Activated CD4-positive, alpha-beta memory T cell treated with anti-CD3 and anti-CD28 coated beads for 36 hours (primary cell): ENCODE measurements at regions not wholly inside any gene's neighbourhood (a gene's known extent, or its start where the extent isn't known, plus 50 kb on each side); places are given as distances from the start of the nearest gene placed in this dataset.

Source experiments
- CTCF ChIA-PET: fragments of 350-600 bp; sonication (Branson Sonifier 250); formaldehyde crosslinking; loops from one replicate; lab custom pipeline; 2021; ENCODE audit warnings: antibody characterized with exemption, inconsistent platforms; lab: Charles Lee
- POLR2A ChIA-PET: fragments of 350-600 bp; sonication (Branson Sonifier 250); formaldehyde crosslinking; loops from one replicate; lab custom pipeline; 2021; ENCODE audit warnings: antibody characterized with exemption; lab: Charles Lee
- DNase-seq: peaks from one replicate; pipeline ENCODE4 v3.0.0-alpha.2; 2020
- H3K27ac Mint-ChIP-seq: one replicate; pipeline ENCODE4 v1.8.0; 2021; ENCODE audit warnings: mixed read lengths
- H3K27me3 Mint-ChIP-seq: one replicate; pipeline ENCODE4 v1.8.0; 2021; ENCODE audit warnings: mixed read lengths
- H3K36me3 Mint-ChIP-seq: one replicate; pipeline ENCODE4 v1.8.0; 2021; ENCODE audit warnings: mixed read lengths
- H3K4me1 Mint-ChIP-seq: one replicate; pipeline ENCODE4 v1.8.0; 2021; ENCODE audit warnings: low read depth, mixed read lengths
- H3K4me3 Mint-ChIP-seq: one replicate; pipeline ENCODE4 v1.8.0; 2021; ENCODE audit warnings: mild to moderate bottlenecking, mixed read lengths
- H3K9me3 Mint-ChIP-seq: one replicate; pipeline ENCODE4 v1.8.0; 2021; ENCODE audit warnings: mixed read lengths
- intact Hi-C: fragments of 100-400 bp; cut with micrococcal nuclease; formaldehyde crosslinking; loops from one replicate; pipeline ENCODE4 v1.15.1; 2023

DNA sequence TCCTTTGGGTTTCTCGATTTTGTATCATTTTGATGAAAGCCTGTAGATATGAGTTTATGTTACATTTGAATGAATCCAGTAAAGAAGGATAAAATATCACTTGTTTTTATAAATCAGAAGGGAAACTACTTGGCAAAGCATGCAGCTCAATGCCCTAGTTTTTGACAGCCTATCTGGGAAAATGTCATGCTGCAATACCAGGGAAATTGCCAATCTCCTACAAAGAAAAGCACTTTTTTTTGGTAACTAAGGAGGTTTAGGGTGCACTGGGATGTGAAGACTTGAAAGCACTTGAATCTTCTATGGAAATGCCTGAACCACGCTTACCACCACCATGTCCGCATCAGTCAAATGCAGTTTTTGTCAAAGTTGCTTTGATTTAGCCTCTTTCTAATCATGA lies 446.9 kb upstream of the LRRC7 start:
- Mint-ChIP-seq H3K27ac (no peak overlapping the region), H3K4me3 (no peak overlapping the region), H3K4me1 (no peaks in the 10 kb centered on the region), H3K27me3 (no peaks in the 10 kb centered on the region), H3K9me3 (peaks cover 10% of the 10 kb centered on the region), H3K36me3 (no peaks in the 10 kb centered on the region)
- no peak for DNase-seq
- CTCF ChIA-PET = no interaction called here
- intact Hi-C loops = no loop called here
- POLR2A ChIA-PET = no interaction called here

DNA sequence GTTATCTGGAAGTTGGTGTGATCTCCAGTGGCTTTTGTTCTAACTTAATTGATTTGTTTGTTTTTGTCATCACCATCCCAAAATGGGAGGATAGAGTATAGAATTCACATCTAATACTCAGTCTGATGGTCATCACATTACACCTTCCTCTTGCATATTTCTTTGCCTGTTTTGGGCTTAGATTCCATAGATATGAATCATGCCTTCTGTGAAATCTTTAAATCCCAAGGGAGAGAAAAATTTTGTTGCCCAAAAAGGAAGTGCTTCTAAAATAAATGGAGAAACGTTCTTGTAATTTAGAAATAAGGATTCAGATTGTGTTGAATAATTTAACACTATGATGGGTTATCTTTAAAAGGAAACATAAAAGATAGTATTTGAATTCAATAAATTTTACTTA lies 446.0 kb upstream of the LRRC7 start:
- Mint-ChIP-seq H3K9me3 (peaks cover 17% of the 10 kb centered on the region), H3K4me3 (no peak overlapping the region), H3K27ac (no peak overlapping the region), H3K4me1 (no peaks in the 10 kb centered on the region), H3K27me3 (no peaks in the 10 kb centered on the region), H3K36me3 (no peaks in the 10 kb centered on the region)
- no peak for DNase-seq
- intact Hi-C loops = no loop called here
- POLR2A ChIA-PET = no interaction called here
- CTCF ChIA-PET = no interaction called here

DNA sequence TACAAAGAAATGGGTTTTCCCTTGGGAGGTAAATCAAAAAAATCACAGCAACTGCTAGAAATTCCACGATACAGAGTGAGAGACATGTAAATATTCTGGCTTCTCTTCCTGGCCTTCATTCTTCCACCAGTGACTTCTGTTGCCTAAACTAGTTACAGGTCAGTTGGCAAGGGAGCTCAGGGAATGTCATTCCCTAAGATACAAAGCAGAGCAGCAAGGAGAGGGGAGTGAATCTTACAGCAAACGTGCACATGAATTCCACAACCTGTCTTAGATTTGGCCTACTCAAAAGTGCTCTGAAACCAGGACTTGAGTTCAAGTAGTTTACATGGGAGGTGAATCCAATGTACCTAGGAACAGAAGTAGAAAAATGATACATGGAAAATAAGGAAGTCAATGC lies 445.3 kb upstream of the LRRC7 start:
- ChIA-PET POLR2A (no interaction called here), CTCF (no interaction called here)
- intact Hi-C loops = no loop called here
- Mint-ChIP-seq H3K4me1 (no peaks in the 10 kb centered on the region), H3K4me3 (no peak overlapping the region), H3K27ac (no peak overlapping the region), H3K36me3 (no peaks in the 10 kb centered on the region), H3K27me3 (no peaks in the 10 kb centered on the region), H3K9me3 (peaks cover 21% of the 10 kb centered on the region)
- no peak for DNase-seq

DNA sequence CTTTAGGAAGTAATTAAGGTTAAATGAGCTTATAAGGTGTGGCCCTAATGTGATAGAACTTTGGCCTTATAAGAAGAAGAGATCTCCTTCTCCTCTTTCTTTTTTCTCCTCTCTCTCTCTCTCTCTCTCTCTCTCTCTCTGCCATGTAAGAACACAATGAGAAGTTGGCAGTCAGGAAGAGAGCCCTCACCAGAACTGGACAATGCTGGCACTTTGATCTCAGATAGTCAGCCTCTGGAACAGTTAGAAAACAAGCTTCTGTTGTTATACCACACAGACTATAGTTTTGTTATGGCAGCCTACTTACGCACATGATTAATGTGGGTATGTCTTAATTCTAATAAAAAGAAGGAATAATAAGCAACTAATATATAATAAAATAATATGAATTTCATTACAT lies 444.2 kb upstream of the LRRC7 start:
- no peak for DNase-seq
- ChIA-PET POLR2A (no interaction called here), CTCF (no interaction called here)
- Mint-ChIP-seq H3K36me3 (no peaks in the 10 kb centered on the region), H3K27me3 (no peaks in the 10 kb centered on the region), H3K4me3 (no peak overlapping the region), H3K4me1 (no peaks in the 10 kb centered on the region), H3K27ac (no peak overlapping the region), H3K9me3 (peaks cover 21% of the 10 kb centered on the region)
- intact Hi-C loops = no loop called here

DNA sequence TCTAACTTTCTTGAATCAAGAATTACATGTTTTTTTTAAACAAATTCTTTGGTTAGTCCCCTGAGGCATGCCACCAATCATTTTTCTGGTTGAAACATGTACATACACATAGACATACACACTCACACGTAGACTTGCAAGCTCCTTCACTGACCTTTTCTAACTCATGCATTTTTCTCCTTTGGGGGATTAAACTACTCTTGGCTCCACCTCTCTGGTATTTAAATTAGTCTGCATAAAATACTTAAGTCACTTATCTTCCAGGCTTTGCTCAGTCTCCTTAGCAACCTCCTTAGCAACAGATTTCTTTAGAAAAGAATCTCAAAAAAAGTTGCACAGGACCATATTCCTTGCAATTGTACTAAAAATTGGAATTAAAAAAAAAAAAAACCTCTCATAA lies 440.9 kb upstream of the LRRC7 start:
- intact Hi-C loops = no loop called here
- DNase-seq = no peak
- peaks cover 19% of the 10 kb centered on the region for H3K9me3 Mint-ChIP-seq
- ChIA-PET POLR2A (no interaction called here), CTCF (no interaction called here)
- H3K27ac Mint-ChIP-seq = no peak overlapping the region
- no peaks in the 10 kb centered on the region for H3K4me1 Mint-ChIP-seq
- H3K36me3 Mint-ChIP-seq = no peaks in the 10 kb centered on the region
- no peaks in the 10 kb centered on the region for H3K27me3 Mint-ChIP-seq
- H3K4me3 Mint-ChIP-seq = no peak overlapping the region

DNA sequence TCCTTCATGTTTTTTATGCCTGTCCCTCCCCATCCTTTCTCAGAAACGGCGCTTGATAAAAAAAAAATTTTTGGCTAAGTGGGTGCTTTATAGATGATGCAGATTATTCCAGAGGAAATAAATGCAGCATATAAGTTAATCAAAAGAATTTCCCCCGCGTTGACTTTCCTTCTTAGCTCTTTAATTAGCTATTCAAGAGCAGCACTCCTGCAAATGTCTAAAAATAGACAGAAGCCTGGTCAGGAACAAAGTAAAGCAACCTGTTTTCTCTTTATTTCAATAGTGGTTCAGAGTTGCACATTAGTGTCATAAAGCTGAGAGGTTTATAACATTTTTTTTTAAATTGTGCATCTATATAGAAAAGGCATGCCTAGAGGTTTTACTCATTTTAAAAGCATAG lies 439.5 kb upstream of the LRRC7 start:
- Mint-ChIP-seq H3K4me3 (no peak overlapping the region), H3K36me3 (no peaks in the 10 kb centered on the region), H3K4me1 (no peaks in the 10 kb centered on the region), H3K9me3 (peaks cover 14% of the 10 kb centered on the region), H3K27ac (no peak overlapping the region), H3K27me3 (no peaks in the 10 kb centered on the region)
- POLR2A ChIA-PET = no interaction called here
- DNase-seq = no peak
- CTCF ChIA-PET = no interaction called here
- intact Hi-C loops = no loop called here

DNA sequence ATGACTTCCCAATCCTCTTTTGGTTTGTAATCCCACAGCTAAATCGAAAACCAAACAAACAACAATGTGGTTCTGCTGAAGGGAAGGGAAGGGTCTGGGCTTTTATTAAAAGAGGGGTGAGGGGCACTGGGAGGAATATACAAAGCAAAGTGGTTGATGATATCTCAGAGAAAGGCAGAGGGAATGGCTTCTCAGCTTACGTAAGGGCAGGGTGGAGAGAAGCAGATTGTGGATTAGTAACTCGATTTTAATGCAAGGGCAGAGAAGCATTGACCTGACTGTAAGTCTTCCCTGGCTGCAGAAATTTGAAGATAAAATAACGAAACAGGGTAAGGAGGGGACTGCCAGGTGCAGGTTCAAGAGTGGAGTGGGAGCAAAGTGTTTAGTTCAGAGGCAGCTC lies 438.2 kb upstream of the LRRC7 start:
- POLR2A ChIA-PET = no interaction called here
- no peak overlapping the region for H3K4me3 Mint-ChIP-seq
- CTCF ChIA-PET = no interaction called here
- peaks cover 15% of the 10 kb centered on the region for H3K9me3 Mint-ChIP-seq
- H3K27me3 Mint-ChIP-seq = no peaks in the 10 kb centered on the region
- H3K4me1 Mint-ChIP-seq = no peaks in the 10 kb centered on the region
- intact Hi-C loops = no loop called here
- H3K36me3 Mint-ChIP-seq = no peaks in the 10 kb centered on the region
- DNase-seq = no peak
- H3K27ac Mint-ChIP-seq = no peak overlapping the region

DNA sequence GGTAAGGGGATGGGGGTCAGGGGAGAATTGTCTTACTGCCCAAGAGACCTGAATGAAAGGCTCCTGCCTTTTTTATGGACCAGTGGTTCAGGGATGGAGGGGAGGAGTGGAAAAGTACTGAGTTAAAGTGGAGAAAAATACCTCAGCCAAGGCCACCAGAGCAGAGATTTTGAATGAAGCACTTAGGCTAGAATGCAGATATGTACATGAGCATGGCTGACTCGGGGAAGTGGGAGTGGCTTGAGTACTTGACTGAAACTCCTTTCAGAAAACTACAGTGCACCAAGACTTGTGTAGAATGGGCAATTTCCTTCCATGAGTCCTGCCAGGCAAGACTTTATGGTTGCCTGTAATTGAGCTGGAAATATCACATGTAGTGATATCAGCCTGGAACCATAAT lies 429.6 kb upstream of the LRRC7 start:
- ChIA-PET CTCF (no interaction called here), POLR2A (no interaction called here)
- no peaks in the 10 kb centered on the region for H3K4me1 Mint-ChIP-seq
- H3K36me3 Mint-ChIP-seq = no peaks in the 10 kb centered on the region
- H3K4me3 Mint-ChIP-seq = no peak overlapping the region
- no peak overlapping the region for H3K27ac Mint-ChIP-seq
- H3K9me3 Mint-ChIP-seq = peaks cover 27% of the 10 kb centered on the region
- DNase-seq = no peak
- intact Hi-C loops = no loop called here
- H3K27me3 Mint-ChIP-seq = no peaks in the 10 kb centered on the region

DNA sequence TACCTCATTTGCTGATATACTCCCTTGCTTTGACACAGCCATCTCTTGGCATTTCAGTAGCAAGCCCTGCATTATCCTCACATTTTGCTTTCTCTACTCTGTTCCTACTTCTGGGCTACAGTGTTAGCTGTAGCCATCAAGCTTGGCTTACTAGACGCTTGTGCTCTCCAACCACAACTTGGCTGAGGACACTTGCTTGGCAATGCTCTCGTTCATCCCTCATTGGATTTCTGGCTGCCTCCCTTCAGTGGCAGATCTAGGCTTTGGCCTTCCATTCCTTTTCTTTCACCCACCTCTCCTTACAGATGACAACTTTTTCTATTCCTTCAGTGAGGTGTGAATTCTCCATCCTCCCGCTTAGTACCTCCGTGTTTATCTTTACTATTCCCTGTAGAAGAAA lies 428.7 kb upstream of the LRRC7 start:
- CTCF ChIA-PET = interaction anchor here (0.6 kb wide), 1 partner anchor 109 kb away, joined by 5 read pairs; no protein-coding TSS in a partner anchor
- no peaks in the 10 kb centered on the region for H3K36me3 Mint-ChIP-seq
- no peaks in the 10 kb centered on the region for H3K27me3 Mint-ChIP-seq

DNA sequence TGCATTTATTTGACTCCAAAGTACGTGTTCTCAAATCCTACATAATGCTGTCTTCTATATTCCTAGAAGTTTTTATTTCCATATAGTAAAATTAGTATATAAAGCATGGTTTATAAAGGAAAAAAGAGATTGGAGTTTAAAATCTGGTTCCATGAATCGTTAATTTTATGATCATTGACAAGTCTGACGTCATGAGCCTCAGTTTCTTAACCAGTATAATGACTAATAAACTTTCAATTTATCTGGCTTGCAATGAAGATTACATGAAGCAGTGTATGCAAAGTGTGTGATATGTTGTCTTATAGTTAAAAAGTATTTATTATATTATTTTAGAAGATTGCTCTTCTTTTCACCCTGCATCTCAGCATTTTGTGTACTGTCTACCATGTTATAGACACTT lies 421.4 kb upstream of the LRRC7 start:
- H3K4me1 Mint-ChIP-seq = no peaks in the 10 kb centered on the region
- no peaks in the 10 kb centered on the region for H3K27me3 Mint-ChIP-seq
- DNase-seq = no peak
- intact Hi-C loops = no loop called here
- H3K36me3 Mint-ChIP-seq = no peaks in the 10 kb centered on the region
- H3K4me3 Mint-ChIP-seq = no peak overlapping the region
- CTCF ChIA-PET = no interaction called here
- no peak overlapping the region for H3K27ac Mint-ChIP-seq
- POLR2A ChIA-PET = no interaction called here
- peaks cover 10% of the 10 kb centered on the region for H3K9me3 Mint-ChIP-seq

More for the DNA sequence above, 428.7 kb upstream of the LRRC7 start:
- Mint-ChIP-seq H3K9me3 (peaks cover 27% of the 10 kb centered on the region), H3K27ac (no peak overlapping the region), H3K4me1 (no peaks in the 10 kb centered on the region), H3K4me3 (no peak overlapping the region)
- intact Hi-C loops = no loop called here
- no peak for DNase-seq
- POLR2A ChIA-PET = no interaction called here

DNA sequence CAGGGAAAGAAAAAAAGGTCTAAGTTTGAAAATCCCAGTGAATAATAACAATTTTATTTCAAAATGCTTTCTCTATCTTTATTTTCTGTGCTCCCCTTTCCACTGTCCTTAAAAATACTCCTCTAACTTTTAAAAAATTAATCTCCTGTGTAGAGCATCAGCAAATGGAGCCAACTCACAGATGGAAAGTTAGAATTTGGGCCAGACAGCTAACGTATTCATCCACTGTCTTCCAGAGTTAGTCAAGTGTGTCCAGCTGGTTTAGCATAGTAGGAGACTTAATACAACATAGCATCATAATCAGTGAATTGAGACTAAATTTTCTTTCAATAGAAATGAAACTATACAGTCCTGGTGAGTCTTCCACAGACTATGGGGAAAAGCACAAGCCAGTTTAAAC lies 419.0 kb upstream of the LRRC7 start:
- Mint-ChIP-seq H3K4me1 (no peaks in the 10 kb centered on the region), H3K9me3 (peaks cover 16% of the 10 kb centered on the region), H3K4me3 (no peak overlapping the region), H3K27ac (no peak overlapping the region), H3K36me3 (no peaks in the 10 kb centered on the region), H3K27me3 (no peaks in the 10 kb centered on the region)
- DNase-seq = no peak
- CTCF ChIA-PET = no interaction called here
- POLR2A ChIA-PET = no interaction called here
- intact Hi-C loops = no loop called here

DNA sequence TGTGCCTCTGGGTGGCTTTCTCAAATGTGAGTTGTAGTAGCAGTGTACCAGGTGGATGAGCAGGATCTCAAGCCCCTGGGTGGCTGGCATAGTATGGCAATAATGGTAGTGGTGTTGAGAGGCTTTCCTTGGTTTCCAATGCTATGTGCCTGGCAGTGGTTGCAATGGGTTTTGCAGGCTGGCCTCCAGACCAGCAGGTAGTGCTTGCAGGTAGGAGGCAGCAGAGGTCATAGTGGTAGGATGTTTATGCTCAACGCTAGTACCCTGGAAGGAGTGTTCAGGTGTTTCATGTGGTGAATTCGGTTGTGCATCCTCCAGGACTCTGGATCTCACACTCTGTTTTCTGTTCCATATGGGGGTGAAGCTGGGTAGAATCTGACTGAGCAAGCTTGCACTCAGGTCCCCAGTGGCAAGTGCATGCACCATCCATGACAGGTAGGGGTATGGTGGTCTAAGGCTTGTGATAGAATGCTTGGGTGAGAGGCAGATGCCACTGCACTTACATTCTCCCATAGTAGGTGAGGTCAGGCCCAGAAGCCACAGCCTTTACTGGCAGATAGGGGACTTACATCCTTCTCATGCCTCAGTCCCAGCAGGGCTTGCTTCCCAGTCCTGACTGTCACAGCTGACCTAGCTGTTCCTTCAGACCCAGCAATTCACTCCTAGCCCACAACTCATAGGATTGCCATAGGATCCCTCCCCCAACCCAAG lies 410.5 kb upstream of the LRRC7 start:
- H3K27me3 Mint-ChIP-seq = no peaks in the 10 kb centered on the region
- POLR2A ChIA-PET = no interaction called here
- no peak overlapping the region for H3K27ac Mint-ChIP-seq
- intact Hi-C loops = no loop called here
- H3K36me3 Mint-ChIP-seq = no peaks in the 10 kb centered on the region
- H3K9me3 Mint-ChIP-seq = peaks cover 22% of the 10 kb centered on the region
- no peak overlapping the region for H3K4me3 Mint-ChIP-seq
- H3K4me1 Mint-ChIP-seq = no peaks in the 10 kb centered on the region
- DNase-seq = no peak
- CTCF ChIA-PET = no interaction called here

DNA sequence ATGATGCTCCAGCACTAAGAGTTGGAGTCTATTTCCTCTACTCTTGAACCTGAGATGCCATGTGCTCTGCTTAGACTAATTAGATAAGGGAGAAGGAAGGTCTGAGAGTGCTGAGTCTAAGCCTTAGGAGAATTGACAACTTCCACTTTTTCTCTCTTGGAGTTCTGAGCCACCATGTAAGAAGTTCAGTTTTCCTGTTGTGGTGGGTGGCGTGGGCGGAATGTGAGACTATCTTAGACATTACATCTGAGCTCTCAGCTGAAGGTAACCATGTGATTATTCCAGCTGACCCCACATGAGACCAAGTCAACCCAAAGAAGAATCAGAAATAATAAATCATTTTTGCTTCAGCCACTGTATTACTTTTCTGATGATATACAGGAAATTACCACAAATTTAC lies 404.5 kb upstream of the LRRC7 start:
- no peaks in the 10 kb centered on the region for H3K4me1 Mint-ChIP-seq
- H3K27me3 Mint-ChIP-seq = no peaks in the 10 kb centered on the region
- no peak for DNase-seq
- H3K27ac Mint-ChIP-seq = no peak overlapping the region
- CTCF ChIA-PET = no interaction called here
- intact Hi-C loops = loop anchor here (10.0 kb wide), 1 partner anchor 62 kb away; no protein-coding TSS in a partner anchor
- H3K9me3 Mint-ChIP-seq = peaks cover 9% of the 10 kb centered on the region
- no peaks in the 10 kb centered on the region for H3K36me3 Mint-ChIP-seq
- POLR2A ChIA-PET = no interaction called here
- no peak overlapping the region for H3K4me3 Mint-ChIP-seq
